WERI-Rb-1 (cell line): ENCODE measurements at regions not wholly inside any gene's neighbourhood (a gene's known extent, or its start where the extent isn't known, plus 50 kb on each side); places are given as distances from the start of the nearest gene placed in this dataset.
"Not testable (repeated sequence)": the region's sequence is repeated elsewhere in the genome, so short reads cannot be mapped to it uniquely, and the experiment has no call there.

Source experiments
- DNase-seq: peaks from one replicate; pipeline ENCODE4 v3.0.0-alpha.2; 2020
- H3K27ac ChIP-seq: fragments of 250-450 bp; sonication (Bioruptor Pico); 2 replicates; pipeline ENCODE4 v1.5.1; 2020; ENCODE audit warnings: mild to moderate bottlenecking, moderate library complexity
- H3K27me3 ChIP-seq: fragments of 250-450 bp; sonication (Bioruptor Pico); 2 replicates; pipeline ENCODE4 v1.5.1; 2021; ENCODE audit warnings: mild to moderate bottlenecking, low read depth, moderate library complexity; ENCODE audit not compliant: insufficient read depth, severe bottlenecking
- H3K36me3 ChIP-seq: fragments of 250-450 bp; sonication (Bioruptor Pico); 2 replicates; pipeline ENCODE4 v1.5.1; 2020; ENCODE audit warnings: mild to moderate bottlenecking, moderate library complexity
- H3K4me3 ChIP-seq: 2 replicates; pipeline ENCODE4 v1.5.1; 2011; ENCODE audit warnings: low read depth, mild to moderate bottlenecking, control low read depth, low read length
- H3K9me3 ChIP-seq: fragments of 250-450 bp; sonication (Bioruptor Pico); 2 replicates; pipeline ENCODE4 v1.5.1; 2021; ENCODE audit warnings: mild to moderate bottlenecking, moderate library complexity; ENCODE audit not compliant: severe bottlenecking
- CTCF ChIP-seq: IDR thresholded peaks from 2 replicates; pipeline ENCODE4 v1.5.1; 2011; ENCODE audit warnings: low read depth, mild to moderate bottlenecking, control low read depth, inconsistent platforms, low read length

- no peak for DNase-seq
- no peak for TF ChIP-seq CTCF
- H3K36me3 ChIP-seq = no peaks in the 10 kb centered on the region
- H3K27ac ChIP-seq = no peak overlapping the region
- peaks cover 4% of the 10 kb centered on the region for H3K27me3 ChIP-seq
- H3K4me3 ChIP-seq = no peak overlapping the region
- no peaks in the 10 kb centered on the region for H3K9me3 ChIP-seq
Measured at GRCh38 chr1:181971424-181971823, 90.1 kb downstream of the ZNF648 start.

GRCh38 chr1:181969902-181970301 is 91.6 kb downstream of the ZNF648 start:
- Histone ChIP-seq H3K36me3 (no peaks in the 10 kb centered on the region), H3K27me3 (peaks cover 4% of the 10 kb centered on the region), H3K9me3 (no peaks in the 10 kb centered on the region), H3K4me3 (no peak overlapping the region), H3K27ac (no peak overlapping the region)
- TF ChIP-seq CTCF = no peak
- no peak for DNase-seq

GRCh38 chr1:181954696-181955095 is 106.8 kb downstream of the ZNF648 start:
- H3K27ac ChIP-seq, H3K9me3 ChIP-seq, H3K36me3 ChIP-seq, H3K27me3 ChIP-seq, H3K4me3 ChIP-seq, DNase-seq: not testable (repeated sequence)

- H3K4me3 ChIP-seq, H3K27ac ChIP-seq, H3K27me3 ChIP-seq, H3K36me3 ChIP-seq, H3K9me3 ChIP-seq, DNase-seq: not testable (repeated sequence)
Measured at GRCh38 chr1:181954178-181954577, 107.3 kb downstream of the ZNF648 start.

- Histone ChIP-seq H3K4me3 (no peak overlapping the region), H3K27me3 (no peaks in the 10 kb centered on the region), H3K36me3 (no peaks in the 10 kb centered on the region), H3K9me3 (no peaks in the 10 kb centered on the region), H3K27ac (no peak overlapping the region)
- TF ChIP-seq CTCF = no peak
- no peak for DNase-seq
Measured at GRCh38 chr1:181953596-181953995, 107.9 kb downstream of the ZNF648 start.

- DNase-seq = no peak
- no peak overlapping the region for H3K4me3 ChIP-seq
- no peak for TF ChIP-seq CTCF
Measured at GRCh38 chr1:181951213-181951612, 110.3 kb downstream of the ZNF648 start.

GRCh38 chr1:181949500-181949899 is 112.0 kb downstream of the ZNF648 start:
- TF ChIP-seq CTCF = no peak
- Histone ChIP-seq H3K36me3 (no peaks in the 10 kb centered on the region), H3K27me3 (no peaks in the 10 kb centered on the region), H3K4me3 (no peak overlapping the region), H3K27ac (no peak overlapping the region), H3K9me3 (no peaks in the 10 kb centered on the region)
- no peak for DNase-seq

More at GRCh38 chr1:181951213-181951612, 110.3 kb downstream of the ZNF648 start:
- H3K27me3 ChIP-seq = no peaks in the 10 kb centered on the region
- H3K36me3 ChIP-seq = no peaks in the 10 kb centered on the region
- H3K9me3 ChIP-seq = no peaks in the 10 kb centered on the region
- no peak overlapping the region for H3K27ac ChIP-seq
